ENCODE measurements at regions not wholly inside any gene's neighbourhood (a gene's known extent, or its start where the extent isn't known, plus 50 kb on each side); places are given as distances from the start of the nearest gene placed in this dataset.

- no peak overlapping the region for H3K4me3 Mint-ChIP-seq
- H3K27ac Mint-ChIP-seq: no peak overlapping the region
- Histone ChIP-seq H3K9me3 (no peaks in the 10 kb centered on the region), H3K36me3 (ENCODE audit: control insufficient read depth in 2 of 2, extremely low read depth in 1 of 2, insufficient read depth in 1 of 2, low read length in 1 of 2) (no peaks in the 10 kb centered on the region), H3K4me1 (ENCODE audit: control insufficient read depth in 1 of 2, extremely low read depth in 1 of 2, insufficient read depth in 2 of 2, low read length in 2 of 2) (no peaks in the 10 kb centered on the region), H3K4me3 (ENCODE audit: control insufficient read depth in 1 of 2, extremely low read depth in 1 of 2, low read length in 1 of 2) (no peak overlapping the region), H3K27ac (ENCODE audit: low read length) (no peak overlapping the region), H3K27me3 (replicated peaks in 1 of 2; ENCODE audit: control insufficient read depth in 2 of 2, extremely low read depth in 1 of 2, insufficient read depth in 2 of 2, low read length in 1 of 2) (no peaks in the 10 kb centered on the region)
- WGBS (ENCODE audit: insufficient coverage): no CpG with 5 or more reads among the region's 3 CpGs
- ChIA-PET CTCF (no interaction called here), POLR2A (no interaction called here)
- peaks cover 0 to 6% (median 0%) of the 10 kb centered on the region in 3 donors for H3K9me3 Mint-ChIP-seq
- H3K27me3 Mint-ChIP-seq: no peaks in the 10 kb centered on the region
- DNase-seq (no peak), ATAC-seq (replicated peaks in 1 of 4) (no peak)
- H3K4me1 Mint-ChIP-seq: no peaks in the 10 kb centered on the region
- no peaks in the 10 kb centered on the region for H3K36me3 Mint-ChIP-seq
Measured at GRCh38 chr13:59176775-59177174, 987.0 kb downstream of the DIAPH3 start.

DNA sequence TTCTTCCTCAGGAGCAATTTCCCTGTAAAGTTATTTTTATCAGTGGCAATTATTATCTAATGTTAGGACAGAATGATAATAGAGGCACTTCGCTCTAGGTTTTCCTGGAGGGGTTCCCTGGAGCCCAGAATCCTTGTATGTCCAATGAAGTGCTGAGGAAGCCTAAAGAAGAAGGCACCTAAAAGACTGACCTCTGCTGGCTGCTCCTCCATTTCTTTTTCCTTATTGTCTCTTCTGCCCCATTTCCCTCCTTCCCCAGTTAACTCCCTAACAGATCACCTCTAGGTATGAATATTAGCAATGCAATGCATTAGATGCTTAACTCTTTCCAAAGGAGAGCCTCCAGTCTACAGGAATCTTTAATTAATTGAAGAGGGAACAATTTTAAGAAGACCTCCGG, 985.4 kb downstream of the DIAPH3 start:
- H3K27me3 Mint-ChIP-seq: no peaks in the 10 kb centered on the region
- no peak overlapping the region for H3K27ac Mint-ChIP-seq
- Histone ChIP-seq H3K9me3 (no peaks in the 10 kb centered on the region), H3K27me3 (replicated peaks in 1 of 2; ENCODE audit: control insufficient read depth in 2 of 2, extremely low read depth in 1 of 2, insufficient read depth in 2 of 2, low read length in 1 of 2) (no peaks in the 10 kb centered on the region), H3K36me3 (ENCODE audit: control insufficient read depth in 2 of 2, extremely low read depth in 1 of 2, insufficient read depth in 1 of 2, low read length in 1 of 2) (no peaks in the 10 kb centered on the region), H3K4me1 (ENCODE audit: control insufficient read depth in 1 of 2, extremely low read depth in 1 of 2, insufficient read depth in 2 of 2, low read length in 2 of 2) (no peaks in the 10 kb centered on the region), H3K27ac (ENCODE audit: low read length) (no peak overlapping the region), H3K4me3 (ENCODE audit: control insufficient read depth in 1 of 2, extremely low read depth in 1 of 2, low read length in 1 of 2) (no peak overlapping the region)
- ATAC-seq (replicated peaks in 1 of 4) (no peak), DNase-seq (no peak)
- ChIA-PET POLR2A (no interaction called here), CTCF (no interaction called here)
- H3K4me1 Mint-ChIP-seq: no peaks in the 10 kb centered on the region
- WGBS (ENCODE audit: insufficient coverage): no CpG with 5 or more reads among the region's 2 CpGs
- peaks cover 0 to 6% (median 0%) of the 10 kb centered on the region in 3 donors for H3K9me3 Mint-ChIP-seq
- H3K4me3 Mint-ChIP-seq: no peak overlapping the region
- H3K36me3 Mint-ChIP-seq: no peaks in the 10 kb centered on the region

DNA sequence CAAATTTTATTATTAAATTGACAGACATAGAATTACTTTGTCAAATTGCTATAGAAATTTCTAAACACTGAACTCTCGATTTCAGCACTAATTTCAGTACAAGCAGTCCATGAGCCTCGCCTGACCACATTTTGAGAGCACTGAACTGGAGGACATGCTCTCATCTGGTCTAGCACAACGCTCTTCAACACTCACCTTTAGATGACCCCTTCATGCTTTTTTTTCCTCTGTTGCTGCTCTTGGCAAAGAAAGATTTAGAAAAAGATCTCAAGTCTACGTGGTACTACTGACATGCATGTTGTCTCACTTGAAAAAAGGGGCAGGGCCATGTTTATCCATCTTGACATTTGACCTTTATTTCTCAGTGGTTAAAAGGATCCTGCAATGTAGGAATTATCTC, 981.5 kb downstream of the DIAPH3 start:
- Mint-ChIP-seq H3K27ac (no peak overlapping the region), H3K9me3 (peaks cover 0 to 3% (median 0%) of the 10 kb centered on the region in 3 donors), H3K36me3 (no peaks in the 10 kb centered on the region), H3K27me3 (no peaks in the 10 kb centered on the region), H3K4me1 (no peaks in the 10 kb centered on the region), H3K4me3 (no peak overlapping the region)
- Histone ChIP-seq H3K4me3 (ENCODE audit: control insufficient read depth in 1 of 2, extremely low read depth in 1 of 2, low read length in 1 of 2) (no peak overlapping the region), H3K4me1 (ENCODE audit: control insufficient read depth in 1 of 2, extremely low read depth in 1 of 2, insufficient read depth in 2 of 2, low read length in 2 of 2) (no peaks in the 10 kb centered on the region), H3K27me3 (replicated peaks in 1 of 2; ENCODE audit: control insufficient read depth in 2 of 2, extremely low read depth in 1 of 2, insufficient read depth in 2 of 2, low read length in 1 of 2) (no peaks in the 10 kb centered on the region), H3K27ac (ENCODE audit: low read length) (no peak overlapping the region), H3K9me3 (no peaks in the 10 kb centered on the region), H3K36me3 (ENCODE audit: control insufficient read depth in 2 of 2, extremely low read depth in 1 of 2, insufficient read depth in 1 of 2, low read length in 1 of 2) (no peaks in the 10 kb centered on the region)
- ChIA-PET CTCF (no interaction called here), POLR2A (no interaction called here)
- 76% methylated on average over 2 of the region's 4 CpGs for WGBS (ENCODE audit: insufficient coverage)
- no peak for ATAC-seq (replicated peaks in 1 of 4)
- no peak for DNase-seq

DNA sequence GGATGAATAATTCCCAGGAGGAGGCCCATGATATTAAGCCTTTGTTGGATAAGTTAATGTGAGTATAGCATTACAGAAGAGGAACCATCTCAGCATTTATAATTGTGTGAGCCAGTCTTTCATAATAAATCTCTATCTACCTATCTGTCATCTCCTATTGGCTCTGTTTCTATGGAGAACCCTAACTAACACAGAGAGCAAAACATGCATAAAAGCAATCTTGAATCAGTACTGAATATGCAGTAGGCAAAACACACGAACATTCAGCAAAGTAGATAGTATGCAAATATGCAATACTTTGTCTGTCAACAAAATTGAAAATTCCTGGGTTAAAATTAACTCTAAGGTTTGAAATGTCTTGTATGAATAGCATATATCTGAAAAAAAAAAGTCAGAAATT, 966.3 kb downstream of the DIAPH3 start:
- Histone ChIP-seq H3K9me3 (no peaks in the 10 kb centered on the region), H3K4me1 (ENCODE audit: control insufficient read depth in 1 of 2, extremely low read depth in 1 of 2, insufficient read depth in 2 of 2, low read length in 2 of 2) (no peaks in the 10 kb centered on the region), H3K27me3 (replicated peaks in 1 of 2; ENCODE audit: control insufficient read depth in 2 of 2, extremely low read depth in 1 of 2, insufficient read depth in 2 of 2, low read length in 1 of 2) (no peaks in the 10 kb centered on the region), H3K36me3 (ENCODE audit: control insufficient read depth in 2 of 2, extremely low read depth in 1 of 2, insufficient read depth in 1 of 2, low read length in 1 of 2) (no peaks in the 10 kb centered on the region), H3K27ac (ENCODE audit: low read length) (no peak overlapping the region), H3K4me3 (ENCODE audit: control insufficient read depth in 1 of 2, extremely low read depth in 1 of 2, low read length in 1 of 2) (no peak overlapping the region)
- Mint-ChIP-seq H3K9me3 (peaks cover 0 to 11% (median 0%) of the 10 kb centered on the region in 3 donors), H3K27me3 (peaks cover 0 to 8% of the 10 kb centered on the region in 2 donors), H3K4me3 (no peak overlapping the region), H3K36me3 (no peaks in the 10 kb centered on the region), H3K4me1 (no peaks in the 10 kb centered on the region), H3K27ac (no peak overlapping the region)
- DNase-seq: no peak
- ChIA-PET POLR2A (no interaction called here), CTCF (no interaction called here)
- WGBS (ENCODE audit: insufficient coverage): no CpG with 5 or more reads among the region's 1 CpG
- no peak for ATAC-seq (replicated peaks in 1 of 4)

GRCh38 chr13:59201841-59202240, 961.9 kb downstream of the DIAPH3 start:
- DNase-seq: no peak
- WGBS (ENCODE audit: insufficient coverage): 60% methylated on average over 1 of the region's 2 CpGs
- ATAC-seq (replicated peaks in 1 of 4): no peak
- Mint-ChIP-seq H3K4me1 (no peaks in the 10 kb centered on the region), H3K36me3 (no peaks in the 10 kb centered on the region), H3K9me3 (peaks cover 0 to 14% (median 6%) of the 10 kb centered on the region in 3 donors), H3K4me3 (no peak overlapping the region), H3K27me3 (peaks cover 0 to 8% of the 10 kb centered on the region in 2 donors), H3K27ac (no peak overlapping the region)
- H3K9me3 ChIP-seq: no peaks in the 10 kb centered on the region
- CTCF ChIA-PET: no interaction called here
- POLR2A ChIA-PET: no interaction called here
- H3K4me1 ChIP-seq (ENCODE audit: control insufficient read depth in 1 of 2, extremely low read depth in 1 of 2, insufficient read depth in 2 of 2, low read length in 2 of 2): no peaks in the 10 kb centered on the region
- no peaks in the 10 kb centered on the region for H3K27me3 ChIP-seq (replicated peaks in 1 of 2; ENCODE audit: control insufficient read depth in 2 of 2, extremely low read depth in 1 of 2, insufficient read depth in 2 of 2, low read length in 1 of 2)
- H3K27ac ChIP-seq (ENCODE audit: low read length): no peak overlapping the region
- no peak overlapping the region for H3K4me3 ChIP-seq (ENCODE audit: control insufficient read depth in 1 of 2, extremely low read depth in 1 of 2, low read length in 1 of 2)
- H3K36me3 ChIP-seq (ENCODE audit: control insufficient read depth in 2 of 2, extremely low read depth in 1 of 2, insufficient read depth in 1 of 2, low read length in 1 of 2): no peaks in the 10 kb centered on the region

DNA sequence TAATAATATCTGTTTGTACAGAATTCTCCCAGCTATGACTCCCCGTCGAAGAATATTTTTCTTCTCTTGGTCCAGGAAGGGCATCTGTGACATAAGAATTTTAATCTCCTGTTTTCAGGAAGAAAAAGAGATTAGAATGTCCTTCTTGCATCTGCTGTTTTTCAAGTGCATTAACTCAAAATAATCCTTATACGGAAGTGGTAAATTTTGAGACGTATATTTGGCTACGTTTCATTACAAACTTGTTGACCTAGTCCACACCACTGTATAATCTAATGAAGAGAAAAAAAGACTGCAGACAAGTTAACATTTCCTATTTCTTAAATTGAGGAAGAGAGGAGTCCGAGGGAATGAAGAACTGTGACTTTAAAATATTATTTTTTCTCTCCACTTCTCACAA, 959.9 kb downstream of the DIAPH3 start:
- Histone ChIP-seq H3K4me3 (ENCODE audit: control insufficient read depth in 1 of 2, extremely low read depth in 1 of 2, low read length in 1 of 2) (no peak overlapping the region), H3K4me1 (ENCODE audit: control insufficient read depth in 1 of 2, extremely low read depth in 1 of 2, insufficient read depth in 2 of 2, low read length in 2 of 2) (no peaks in the 10 kb centered on the region), H3K27me3 (replicated peaks in 1 of 2; ENCODE audit: control insufficient read depth in 2 of 2, extremely low read depth in 1 of 2, insufficient read depth in 2 of 2, low read length in 1 of 2) (no peaks in the 10 kb centered on the region), H3K9me3 (no peaks in the 10 kb centered on the region), H3K36me3 (ENCODE audit: control insufficient read depth in 2 of 2, extremely low read depth in 1 of 2, insufficient read depth in 1 of 2, low read length in 1 of 2) (no peaks in the 10 kb centered on the region), H3K27ac (ENCODE audit: low read length) (no peak overlapping the region)
- ATAC-seq (replicated peaks in 1 of 4): no peak
- peaks cover 0 to 9% (median 6%) of the 10 kb centered on the region in 3 donors for H3K9me3 Mint-ChIP-seq
- no peak for DNase-seq
- POLR2A ChIA-PET: no interaction called here
- H3K27ac Mint-ChIP-seq: no peak overlapping the region
- H3K4me1 Mint-ChIP-seq: no peaks in the 10 kb centered on the region
- H3K27me3 Mint-ChIP-seq: peaks cover 0 to 4% of the 10 kb centered on the region in 2 donors
- H3K36me3 Mint-ChIP-seq: no peaks in the 10 kb centered on the region
- CTCF ChIA-PET: no interaction called here
- no peak overlapping the region for H3K4me3 Mint-ChIP-seq
- no CpG with 5 or more reads among the region's 6 CpGs for WGBS (ENCODE audit: insufficient coverage)

DNA sequence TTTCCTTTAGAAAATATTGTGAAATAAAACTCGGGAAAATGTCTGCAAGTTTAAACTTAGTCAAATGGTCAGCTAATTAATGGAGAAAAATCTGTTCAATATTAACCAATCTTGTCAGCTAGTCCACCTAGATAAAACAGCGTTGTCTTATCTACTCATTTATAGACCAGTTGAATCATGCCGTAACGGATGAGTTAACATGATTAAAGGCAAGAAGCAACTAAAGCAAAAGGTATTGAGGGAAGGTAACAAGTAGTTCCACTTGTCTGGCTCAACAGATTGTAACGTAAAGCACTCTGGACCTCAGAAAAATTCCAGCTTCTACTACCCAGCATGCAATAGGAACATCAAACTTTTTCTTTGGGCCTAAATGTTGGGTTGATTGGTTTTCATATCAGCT, 958.2 kb downstream of the DIAPH3 start:
- no CpG with 5 or more reads among the region's 5 CpGs for WGBS (ENCODE audit: insufficient coverage)
- H3K9me3 Mint-ChIP-seq: peaks cover 0 to 6% (median 6%) of the 10 kb centered on the region in 3 donors
- ATAC-seq (replicated peaks in 1 of 4): no peak
- Histone ChIP-seq H3K36me3 (ENCODE audit: control insufficient read depth in 2 of 2, extremely low read depth in 1 of 2, insufficient read depth in 1 of 2, low read length in 1 of 2) (no peaks in the 10 kb centered on the region), H3K27ac (ENCODE audit: low read length) (no peak overlapping the region), H3K4me1 (ENCODE audit: control insufficient read depth in 1 of 2, extremely low read depth in 1 of 2, insufficient read depth in 2 of 2, low read length in 2 of 2) (no peaks in the 10 kb centered on the region), H3K4me3 (ENCODE audit: control insufficient read depth in 1 of 2, extremely low read depth in 1 of 2, low read length in 1 of 2) (no peak overlapping the region), H3K9me3 (no peaks in the 10 kb centered on the region), H3K27me3 (replicated peaks in 1 of 2; ENCODE audit: control insufficient read depth in 2 of 2, extremely low read depth in 1 of 2, insufficient read depth in 2 of 2, low read length in 1 of 2) (no peaks in the 10 kb centered on the region)
- no peak for DNase-seq
- ChIA-PET POLR2A (no interaction called here), CTCF (no interaction called here)
- no peak overlapping the region for H3K27ac Mint-ChIP-seq
- H3K4me1 Mint-ChIP-seq: no peaks in the 10 kb centered on the region
- H3K36me3 Mint-ChIP-seq: no peaks in the 10 kb centered on the region
- H3K27me3 Mint-ChIP-seq: no peaks in the 10 kb centered on the region
- no peak overlapping the region for H3K4me3 Mint-ChIP-seq

All from T-cell (primary cell).